DND-41 (cell line): ENCODE measurements at regions not wholly inside any gene's neighbourhood (a gene's known extent, or its start where the extent isn't known, plus 50 kb on each side); places are given as distances from the start of the nearest gene placed in this dataset.
A peak's percentile ranks its signal among the peaks of the same experiment; 100 is the strongest.

ENCODE experiments used
- ATAC-seq: fragments of 200-7000 bp; cut with Tn5 transposase; 3 replicates; pipeline ENCODE4 v1.9.1; 2021; ENCODE audit warnings: low read depth; ENCODE audit not compliant: insufficient read depth
- DNase-seq: peaks from one replicate; pipeline ENCODE4 v3.0.0-alpha.2; 2020
- H2AFZ ChIP-seq: 2 replicates; pipeline ENCODE4 v1.6.0; 2012; ENCODE audit warnings: low read depth, low read length
- H3K27ac ChIP-seq: 2 replicates; pipeline ENCODE4 v1.5.1; 2012; ENCODE audit warnings: low read length, inconsistent platforms
- H3K27me3 ChIP-seq: fragments of 200-600 bp; sonication (generic); 2 replicates; pipeline ENCODE4 v1.6.0; 2012; ENCODE audit warnings: low read length, mild to moderate bottlenecking, inconsistent platforms; ENCODE audit not compliant: insufficient read depth, poor library complexity
- H3K36me3 ChIP-seq: 2 replicates; pipeline ENCODE4 v1.5.1; 2012; ENCODE audit warnings: low read length, inconsistent platforms; ENCODE audit not compliant: insufficient read depth
- H3K4me1 ChIP-seq: 2 replicates; pipeline ENCODE4 v1.5.1; 2012; ENCODE audit warnings: mild to moderate bottlenecking, low read length; ENCODE audit not compliant: insufficient read depth
- H3K4me2 ChIP-seq: 2 replicates; pipeline ENCODE4 v1.6.0; 2012; ENCODE audit warnings: mild to moderate bottlenecking, moderate library complexity, low read length, inconsistent platforms; ENCODE audit not compliant: insufficient read depth
- H3K4me3 ChIP-seq, 2 experiments: fragments of 200-600 bp in 1 of 2; shearing (Covaris generic) in 1 of 2; 2 replicates each; pipeline ENCODE4 v1.5.1; 2012 to 2016; ENCODE audit warnings: inconsistent platforms in 2 of 2, low read length in 2 of 2, mild to moderate bottlenecking in 2 of 2, low read depth in 1 of 2, moderate library complexity in 1 of 2
- H3K79me2 ChIP-seq: 2 replicates; pipeline ENCODE4 v1.6.0; 2012; ENCODE audit warnings: low read length, inconsistent platforms; ENCODE audit not compliant: insufficient read depth
- H3K9ac ChIP-seq: 2 replicates; pipeline ENCODE4 v1.6.0; 2012; ENCODE audit warnings: low read depth, mild to moderate bottlenecking, inconsistent platforms, low read length, moderate library complexity
- H3K9me3 ChIP-seq: 2 replicates; pipeline ENCODE4 v1.5.1; 2012; ENCODE audit warnings: low read length, moderate library complexity, mild to moderate bottlenecking, inconsistent platforms; ENCODE audit not compliant: insufficient read depth, severe bottlenecking
- H4K20me1 ChIP-seq: 2 replicates; pipeline ENCODE4 v1.6.0; 2012; ENCODE audit warnings: low read length; ENCODE audit not compliant: insufficient read depth
- CTCF ChIP-seq: IDR thresholded peaks from 2 replicates; pipeline ENCODE4 v1.5.1; 2012; ENCODE audit warnings: borderline replicate concordance, low read length, moderate library complexity, mild to moderate bottlenecking; ENCODE audit not compliant: poor library complexity, severe bottlenecking; ENCODE audit errors: extremely low read depth
- EZH2 ChIP-seq: IDR thresholded peaks from 3 replicates; pipeline ENCODE4 v1.6.1; 2012; ENCODE audit warnings: borderline replicate concordance, low read depth, mild to moderate bottlenecking, moderate library complexity, low read length, inconsistent platforms; ENCODE audit not compliant: severe bottlenecking

GRCh38 chr1:41981796-41982195 is 63.1 kb upstream of the HIVEP3 start:
- H3K27me3 ChIP-seq = no peaks in the 10 kb centered on the region
- TF ChIP-seq EZH2 = no peak
- no peaks in the 10 kb centered on the region for H3K36me3 ChIP-seq
- no peaks in the 10 kb centered on the region for H3K9me3 ChIP-seq
- H3K4me1 ChIP-seq = no peaks in the 10 kb centered on the region
- H3K79me2 ChIP-seq = peaks cover 65% of the 10 kb centered on the region
- peaks cover 3% of the 10 kb centered on the region; the same call in 1 of the 2 replicates for H4K20me1 ChIP-seq
- no peak overlapping the region for H2AFZ ChIP-seq
- H3K27ac ChIP-seq = no peak overlapping the region
- no peak for ATAC-seq
- H3K9ac ChIP-seq = no peak overlapping the region
- no peak overlapping the region for H3K4me2 ChIP-seq
- DNase-seq = no peak
- H3K4me3 ChIP-seq = no peak overlapping the region

GRCh38 chr1:41980827-41981653 is 62.3 kb upstream of the HIVEP3 start:
- H3K4me1 ChIP-seq = no peaks in the 10 kb centered on the region
- no peaks in the 10 kb centered on the region for H3K9me3 ChIP-seq
- peaks cover 3% of the 10 kb centered on the region; the same call in 1 of the 2 replicates for H4K20me1 ChIP-seq
- H2AFZ ChIP-seq = no peak overlapping the region
- H3K36me3 ChIP-seq = no peaks in the 10 kb centered on the region
- TF ChIP-seq CTCF = no peak
- TF ChIP-seq EZH2 = no peak
- no peak overlapping the region for H3K4me3 ChIP-seq
- H3K4me2 ChIP-seq = no peak overlapping the region
- ATAC-seq (peak; percentile 74), DNase-seq (peak; percentile 32)
- no peak overlapping the region for H3K9ac ChIP-seq
- H3K27me3 ChIP-seq = no peaks in the 10 kb centered on the region
- peaks cover 64% of the 10 kb centered on the region for H3K79me2 ChIP-seq
- no peak overlapping the region for H3K27ac ChIP-seq

- no peaks in the 10 kb centered on the region for H3K27me3 ChIP-seq
- H3K4me3 ChIP-seq = no peak overlapping the region
- H3K4me2 ChIP-seq = no peak overlapping the region
- no peaks in the 10 kb centered on the region for H3K9me3 ChIP-seq
- H4K20me1 ChIP-seq = peaks cover 3% of the 10 kb centered on the region; the same call in 1 of the 2 replicates
- peaks cover 58% of the 10 kb centered on the region for H3K79me2 ChIP-seq
- ATAC-seq = no peak
- H2AFZ ChIP-seq = no peak overlapping the region
- no peak for DNase-seq
- H3K9ac ChIP-seq = no peak overlapping the region
- no peak overlapping the region for H3K27ac ChIP-seq
- TF ChIP-seq EZH2 (no peak), CTCF (no peak)
- no peaks in the 10 kb centered on the region for H3K36me3 ChIP-seq
- no peaks in the 10 kb centered on the region for H3K4me1 ChIP-seq
Observed at GRCh38 chr1:41978986-41979385, 60.3 kb upstream of the HIVEP3 start.

- no peak overlapping the region for H3K4me2 ChIP-seq
- H3K4me3 ChIP-seq = no peak overlapping the region
- H3K27me3 ChIP-seq = no peaks in the 10 kb centered on the region
- no peak overlapping the region for H3K9ac ChIP-seq
- ATAC-seq (no peak), DNase-seq (no peak)
- H3K36me3 ChIP-seq = no peaks in the 10 kb centered on the region; the same call in 1 of the 2 replicates
- no peak overlapping the region for H2AFZ ChIP-seq
- no peaks in the 10 kb centered on the region for H3K4me1 ChIP-seq
- no peaks in the 10 kb centered on the region for H3K9me3 ChIP-seq
- no peak for TF ChIP-seq CTCF
- TF ChIP-seq EZH2 = no peak
- peaks cover 3% of the 10 kb centered on the region; the same call in 1 of the 2 replicates for H4K20me1 ChIP-seq
- no peak overlapping the region for H3K27ac ChIP-seq
- H3K79me2 ChIP-seq = peaks cover 55% of the 10 kb centered on the region
Observed at GRCh38 chr1:41977326-41977725, 58.6 kb upstream of the HIVEP3 start.
